Panc1 (cell line): ENCODE measurements at regions not wholly inside any gene's neighbourhood (a gene's known extent, or its start where the extent isn't known, plus 50 kb on each side); places are given as distances from the start of the nearest gene placed in this dataset.

ENCODE experiments used
- ATAC-seq: fragments of 200-7000 bp; cut with Tn5 transposase; 2 replicates; pipeline ENCODE4 v1.9.1; 2020; ENCODE audit warnings: mild to moderate bottlenecking, moderate library complexity
- BruUV-seq: library from RNA; stranded (reverse); fragments of 400-500 nt; replicated peaks from 2 replicates; lab custom pipeline; 2021; lab: Mats Ljungman, UMichigan
- CTCF ChIA-PET: fragments of 300-600 bp; sonication (Branson Sonifier 250); formaldehyde crosslinking; loops from one replicate; lab custom pipeline; 2022; ENCODE audit warnings: antibody characterized with exemption; lab: Charles Lee
- POLR2A ChIA-PET: fragments of 300-600 bp; sonication (Branson Sonifier 250); formaldehyde crosslinking; loops from one replicate; lab custom pipeline; 2022; ENCODE audit warnings: antibody characterized with exemption; lab: Charles Lee
- DNase-seq: peaks from one replicate; pipeline ENCODE4 v3.0.0-alpha.2; 2010; ENCODE audit warnings: low read depth, low spot score
- H3K27ac ChIP-seq: 2 replicates; pipeline ENCODE4 v1.5.1; 2011; ENCODE audit warnings: mild to moderate bottlenecking, low read length, inconsistent platforms
- H3K27me3 ChIP-seq: fragments of 200-500 bp; sonication (Bioruptor generic); 2 replicates; pipeline ENCODE4 v1.6.0; 2014; ENCODE audit warnings: low read length, inconsistent platforms; ENCODE audit not compliant: control insufficient read depth, insufficient read depth
- H3K36me3 ChIP-seq: fragments of 200-500 bp; sonication (Bioruptor generic); 2 replicates; pipeline ENCODE4 v1.5.1; 2014; ENCODE audit warnings: inconsistent platforms, mild to moderate bottlenecking, low read length, moderate library complexity; ENCODE audit not compliant: control insufficient read depth, insufficient read depth
- H3K4me1 ChIP-seq: 2 replicates; pipeline ENCODE4 v1.5.1; 2011; ENCODE audit warnings: inconsistent platforms, mild to moderate bottlenecking, low read length, moderate library complexity; ENCODE audit not compliant: control insufficient read depth, insufficient read depth
- H3K4me3 ChIP-seq, 2 experiments: 2 replicates each; pipeline ENCODE4 v1.5.1; 2011 to 2012; ENCODE audit warnings: low read depth in 2 of 2, low read length in 2 of 2, mild to moderate bottlenecking in 2 of 2, inconsistent platforms in 1 of 2, moderate library complexity in 1 of 2
- H3K9me3 ChIP-seq: fragments of 200-500 bp; sonication (Bioruptor generic); 2 replicates; pipeline ENCODE4 v1.5.1; 2014; ENCODE audit warnings: low read depth, mild to moderate bottlenecking, inconsistent platforms, low read length, moderate library complexity; ENCODE audit not compliant: control insufficient read depth, insufficient read depth
- POLR2AphosphoS5 ChIP-seq: IDR thresholded peaks from 2 replicates; pipeline ENCODE4 v1.6.1; 2012; ENCODE audit warnings: mild to moderate bottlenecking, low read depth, low read length, moderate library complexity
- SIN3A ChIP-seq: IDR thresholded peaks from 2 replicates; pipeline ENCODE4 v1.6.1; 2012; ENCODE audit warnings: low read depth, mild to moderate bottlenecking, low read length, moderate library complexity, borderline replicate concordance; ENCODE audit not compliant: insufficient read depth
- TCF7L2 ChIP-seq: IDR thresholded peaks from 2 replicates; pipeline ENCODE4 v1.6.1; 2011; ENCODE audit warnings: mild to moderate bottlenecking, low read depth, low read length, inconsistent platforms
- in situ Hi-C: cut with HindIII; loops from 2 replicates; pipeline ENCODE4 v1.10.0; 2016; ENCODE audit warnings: low sequenced_read_pairs, low pct_unique_long_range_greater_than_20kb
- intact Hi-C: fragments of 100-400 bp; cut with micrococcal nuclease; formaldehyde crosslinking; loops from one replicate; pipeline ENCODE4 v1.10.0; 2022; ENCODE audit not compliant: unreplicated experiment
- TF ChIP-seq, protein P1 (sequence below), 2 experiments: IDR thresholded peaks; 2 replicates each; pipeline ENCODE4 v1.6.1; 2011 to 2012; ENCODE audit warnings: low read depth in 2 of 2, control low read depth in 1 of 2, low read length in 1 of 2, mild to moderate bottlenecking in 1 of 2, moderate library complexity in 1 of 2; ENCODE audit not compliant: insufficient read depth in 1 of 2
- TF ChIP-seq, protein P2 (sequence below): fragments of 450-650 bp; IDR thresholded peaks from 2 replicates; pipeline ENCODE4 v1.5.1; 2017; ENCODE audit warnings: mild to moderate bottlenecking

- POLR2A ChIA-PET, result no interaction called here
- H3K27me3 ChIP-seq, result no peaks in the 10 kb centered on the region
- no TSS peak for BruUV-seq
- TF ChIP-seq POLR2AphosphoS5 (no peak), SIN3A (no peak), TCF7L2 (no peak)
- TF ChIP-seq, protein P1, sequence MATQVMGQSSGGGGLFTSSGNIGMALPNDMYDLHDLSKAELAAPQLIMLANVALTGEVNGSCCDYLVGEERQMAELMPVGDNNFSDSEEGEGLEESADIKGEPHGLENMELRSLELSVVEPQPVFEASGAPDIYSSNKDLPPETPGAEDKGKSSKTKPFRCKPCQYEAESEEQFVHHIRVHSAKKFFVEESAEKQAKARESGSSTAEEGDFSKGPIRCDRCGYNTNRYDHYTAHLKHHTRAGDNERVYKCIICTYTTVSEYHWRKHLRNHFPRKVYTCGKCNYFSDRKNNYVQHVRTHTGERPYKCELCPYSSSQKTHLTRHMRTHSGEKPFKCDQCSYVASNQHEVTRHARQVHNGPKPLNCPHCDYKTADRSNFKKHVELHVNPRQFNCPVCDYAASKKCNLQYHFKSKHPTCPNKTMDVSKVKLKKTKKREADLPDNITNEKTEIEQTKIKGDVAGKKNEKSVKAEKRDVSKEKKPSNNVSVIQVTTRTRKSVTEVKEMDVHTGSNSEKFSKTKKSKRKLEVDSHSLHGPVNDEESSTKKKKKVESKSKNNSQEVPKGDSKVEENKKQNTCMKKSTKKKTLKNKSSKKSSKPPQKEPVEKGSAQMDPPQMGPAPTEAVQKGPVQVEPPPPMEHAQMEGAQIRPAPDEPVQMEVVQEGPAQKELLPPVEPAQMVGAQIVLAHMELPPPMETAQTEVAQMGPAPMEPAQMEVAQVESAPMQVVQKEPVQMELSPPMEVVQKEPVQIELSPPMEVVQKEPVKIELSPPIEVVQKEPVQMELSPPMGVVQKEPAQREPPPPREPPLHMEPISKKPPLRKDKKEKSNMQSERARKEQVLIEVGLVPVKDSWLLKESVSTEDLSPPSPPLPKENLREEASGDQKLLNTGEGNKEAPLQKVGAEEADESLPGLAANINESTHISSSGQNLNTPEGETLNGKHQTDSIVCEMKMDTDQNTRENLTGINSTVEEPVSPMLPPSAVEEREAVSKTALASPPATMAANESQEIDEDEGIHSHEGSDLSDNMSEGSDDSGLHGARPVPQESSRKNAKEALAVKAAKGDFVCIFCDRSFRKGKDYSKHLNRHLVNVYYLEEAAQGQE (IDR thresholded peaks at IDR 0.05; ENCODE audit: insufficient read depth in 1 of 2, low read depth in 2 of 2, low read length in 1 of 2), result no peak
- TF ChIP-seq, protein P2, sequence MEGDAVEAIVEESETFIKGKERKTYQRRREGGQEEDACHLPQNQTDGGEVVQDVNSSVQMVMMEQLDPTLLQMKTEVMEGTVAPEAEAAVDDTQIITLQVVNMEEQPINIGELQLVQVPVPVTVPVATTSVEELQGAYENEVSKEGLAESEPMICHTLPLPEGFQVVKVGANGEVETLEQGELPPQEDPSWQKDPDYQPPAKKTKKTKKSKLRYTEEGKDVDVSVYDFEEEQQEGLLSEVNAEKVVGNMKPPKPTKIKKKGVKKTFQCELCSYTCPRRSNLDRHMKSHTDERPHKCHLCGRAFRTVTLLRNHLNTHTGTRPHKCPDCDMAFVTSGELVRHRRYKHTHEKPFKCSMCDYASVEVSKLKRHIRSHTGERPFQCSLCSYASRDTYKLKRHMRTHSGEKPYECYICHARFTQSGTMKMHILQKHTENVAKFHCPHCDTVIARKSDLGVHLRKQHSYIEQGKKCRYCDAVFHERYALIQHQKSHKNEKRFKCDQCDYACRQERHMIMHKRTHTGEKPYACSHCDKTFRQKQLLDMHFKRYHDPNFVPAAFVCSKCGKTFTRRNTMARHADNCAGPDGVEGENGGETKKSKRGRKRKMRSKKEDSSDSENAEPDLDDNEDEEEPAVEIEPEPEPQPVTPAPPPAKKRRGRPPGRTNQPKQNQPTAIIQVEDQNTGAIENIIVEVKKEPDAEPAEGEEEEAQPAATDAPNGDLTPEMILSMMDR, result no peak
- no peak overlapping the region for H3K27ac ChIP-seq
- in situ Hi-C loops (no loop called here), intact Hi-C loops (no loop called here)
- H3K9me3 ChIP-seq, result no peaks in the 10 kb centered on the region
- ATAC-seq, result no peak
- no peak overlapping the region for H3K4me3 ChIP-seq
- CTCF ChIA-PET, result no interaction called here
- DNase-seq, result no peak
- H3K4me1 ChIP-seq, result no peaks in the 10 kb centered on the region
- H3K36me3 ChIP-seq, result no peaks in the 10 kb centered on the region
Measured at GRCh38 chr13:37510441-37510840, 88.1 kb downstream of the POSTN start.

DNA sequence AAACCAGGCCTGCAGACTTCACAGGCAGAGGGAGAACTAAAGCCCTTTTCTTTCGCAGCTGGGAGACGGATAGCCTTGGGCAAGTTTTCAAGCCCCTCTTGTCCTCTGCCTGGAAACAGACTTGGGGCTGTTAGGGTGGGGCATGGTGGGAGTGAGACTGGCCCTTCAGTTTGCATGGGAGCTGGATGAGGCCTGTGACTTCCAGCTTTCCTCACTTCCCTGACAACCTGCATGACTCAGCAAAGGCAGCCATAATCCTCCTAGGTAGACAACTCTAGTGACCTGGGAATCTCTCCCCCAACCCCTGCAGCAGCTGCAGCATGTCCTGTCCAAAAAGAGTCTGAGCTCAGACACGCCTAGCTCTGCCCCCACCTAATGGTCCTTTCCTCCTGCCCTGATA, 93.0 kb downstream of the POSTN start:
- H3K4me1 ChIP-seq, result no peaks in the 10 kb centered on the region
- POLR2A ChIA-PET, result no interaction called here
- no TSS peak for BruUV-seq
- no peaks in the 10 kb centered on the region for H3K36me3 ChIP-seq
- no peak overlapping the region for H3K4me3 ChIP-seq
- no peak overlapping the region for H3K27ac ChIP-seq
- H3K27me3 ChIP-seq, result no peaks in the 10 kb centered on the region
- no peak for ATAC-seq
- TF ChIP-seq SIN3A, result no peak
- no peak for TF ChIP-seq TCF7L2
- no peak for TF ChIP-seq POLR2AphosphoS5
- TF ChIP-seq, protein P1 (IDR thresholded peaks at IDR 0.05; ENCODE audit: insufficient read depth in 1 of 2, low read depth in 2 of 2, low read length in 1 of 2), result no peak
- TF ChIP-seq, protein P2, result no peak
- no peak for DNase-seq
- intact Hi-C loops, result no loop called here
- in situ Hi-C loops, result no loop called here
- CTCF ChIA-PET, result no interaction called here
- H3K9me3 ChIP-seq, result no peaks in the 10 kb centered on the region
